ENCODE measurements at regions not wholly inside any gene's neighbourhood (a gene's known extent, or its start where the extent isn't known, plus 50 kb on each side); places are given as distances from the start of the nearest gene placed in this dataset.
"Not testable (repeated sequence)": the region's sequence is repeated elsewhere in the genome, so short reads cannot be mapped to it uniquely, and the experiment has no call there.

DNA sequence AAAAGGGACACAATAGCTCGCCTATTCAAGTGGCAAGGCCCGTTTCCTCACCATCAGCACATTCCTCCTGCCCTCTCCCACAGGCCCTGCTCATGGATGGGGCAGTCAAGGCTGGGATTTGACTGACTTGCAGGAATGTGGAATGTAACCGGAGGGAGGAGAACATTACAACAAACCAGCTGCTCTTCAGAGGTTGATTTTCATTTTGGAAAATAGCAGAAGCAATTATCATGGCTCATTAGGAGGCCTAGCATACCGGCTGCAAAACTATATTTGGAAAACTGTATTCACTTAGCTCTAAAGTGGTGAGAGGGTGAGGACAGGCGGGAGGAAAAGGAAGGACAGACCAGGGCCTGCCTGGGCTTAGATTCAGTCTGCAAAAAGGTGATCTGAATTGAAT lies 283.7 kb downstream of the CD83 start:
- DNase-seq = no peak

DNA sequence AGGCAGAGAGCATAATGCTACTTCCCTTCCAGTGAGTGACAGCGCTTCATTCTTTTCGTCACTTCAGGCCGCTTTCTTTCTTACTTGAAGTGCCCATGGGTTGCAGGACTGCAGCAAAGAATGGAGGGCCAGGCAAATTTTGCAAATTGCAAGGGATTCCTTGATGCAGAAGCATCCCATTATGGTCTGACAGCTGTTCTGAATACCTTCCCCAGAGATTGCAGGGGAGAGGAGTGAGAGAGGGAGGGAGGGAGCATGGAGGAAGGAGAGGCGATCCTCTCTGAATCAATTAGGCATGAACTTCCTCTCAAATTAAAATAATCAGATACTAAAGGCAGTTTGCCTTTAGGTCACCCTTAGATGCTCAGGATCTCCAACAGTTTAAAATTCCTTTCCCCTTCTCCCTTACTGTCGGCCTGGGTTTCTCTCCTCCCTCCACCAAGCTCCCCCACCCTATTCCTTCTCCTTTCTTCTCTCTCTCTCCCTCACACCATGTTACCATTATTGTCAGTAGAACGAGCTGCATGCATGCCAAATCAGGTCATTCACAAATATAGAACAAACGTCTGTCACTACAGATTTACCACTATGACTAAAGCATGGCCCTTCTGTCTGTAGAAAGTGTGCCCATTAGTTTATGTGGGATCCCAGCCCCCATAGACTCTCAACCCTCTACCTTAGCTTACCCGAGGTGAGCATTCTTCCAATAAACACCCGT lies 289.2 kb downstream of the CD83 start:
- DNase-seq = no peak

DNA sequence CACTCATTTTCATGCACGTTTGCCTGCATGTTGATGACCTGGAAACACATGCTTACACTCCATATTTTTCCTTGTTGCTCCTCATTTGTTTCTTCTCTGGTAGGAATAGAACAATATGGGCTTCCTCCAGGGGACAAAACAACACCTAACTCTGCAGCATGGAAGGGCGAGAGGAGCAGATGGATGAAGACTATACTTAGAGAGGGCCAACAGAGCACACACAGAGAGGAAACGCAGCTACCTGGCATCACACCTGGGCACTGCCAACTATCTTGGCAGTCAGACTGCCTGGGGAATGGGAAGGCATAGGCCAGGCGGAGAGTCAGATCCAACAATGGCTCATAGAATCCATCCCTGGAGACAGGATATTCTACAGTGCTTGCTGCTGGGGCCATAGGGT lies 290.9 kb downstream of the CD83 start:
- DNase-seq = no peak

DNA sequence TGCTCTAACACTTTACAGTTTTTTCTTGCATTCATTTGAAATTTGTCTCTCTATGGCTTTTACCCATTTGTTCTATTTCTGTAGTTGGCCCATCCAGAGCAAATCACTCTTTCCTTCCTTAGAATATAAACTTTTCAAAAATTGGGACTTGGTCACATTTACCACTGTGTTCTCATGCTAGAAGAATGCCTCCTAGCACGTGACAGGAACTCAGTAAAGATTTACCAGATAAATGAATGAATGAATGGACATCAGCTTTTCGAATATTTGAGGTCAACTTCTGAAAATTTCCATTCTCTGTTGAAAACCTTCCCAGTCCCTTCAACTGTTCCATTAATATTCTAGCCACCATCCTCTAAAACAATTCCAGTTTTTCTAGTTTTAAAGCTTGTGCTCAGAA lies 294.5 kb downstream of the CD83 start:
- DNase-seq = no peak

DNA sequence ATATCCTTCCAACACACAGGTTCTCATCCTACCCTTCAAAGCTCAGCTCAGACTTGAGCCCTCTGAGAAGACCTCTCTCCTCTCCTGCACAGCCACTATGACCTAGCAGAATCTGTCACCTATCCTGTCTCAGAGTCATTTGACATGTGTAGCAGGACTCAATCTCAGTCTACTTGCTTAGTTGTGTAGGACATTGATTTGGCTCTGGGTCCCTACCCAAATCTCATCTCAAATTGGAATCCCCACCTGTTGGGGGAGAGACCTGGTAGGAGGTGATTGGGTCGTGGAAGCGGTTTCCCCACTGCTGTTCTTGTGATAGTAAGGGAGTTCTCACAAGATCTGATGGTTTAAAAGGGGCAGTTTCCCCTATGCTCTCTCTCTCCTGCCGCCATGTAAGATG lies 297.9 kb downstream of the CD83 start:
- DNase-seq = no peak

DNA sequence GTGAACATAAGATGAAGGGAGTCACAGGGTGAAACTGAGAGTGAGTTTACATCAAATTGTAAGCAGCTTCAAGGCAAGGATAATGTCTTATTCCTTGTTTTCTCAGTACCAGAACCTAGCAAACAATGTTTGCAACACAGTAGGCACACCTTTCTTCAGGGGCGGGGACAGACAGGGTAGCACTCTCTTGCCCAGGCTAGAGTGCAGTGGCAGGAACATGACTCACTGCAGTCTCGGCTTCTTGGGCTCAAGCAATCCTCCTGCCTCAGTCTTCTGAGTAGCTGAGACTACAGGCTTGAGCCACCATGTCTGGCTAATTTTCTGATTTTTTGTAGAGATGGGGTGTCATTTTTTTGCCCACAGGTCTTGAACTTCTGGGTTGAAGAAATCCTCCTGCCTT lies 299.8 kb downstream of the CD83 start:
- no peak for DNase-seq

DNA sequence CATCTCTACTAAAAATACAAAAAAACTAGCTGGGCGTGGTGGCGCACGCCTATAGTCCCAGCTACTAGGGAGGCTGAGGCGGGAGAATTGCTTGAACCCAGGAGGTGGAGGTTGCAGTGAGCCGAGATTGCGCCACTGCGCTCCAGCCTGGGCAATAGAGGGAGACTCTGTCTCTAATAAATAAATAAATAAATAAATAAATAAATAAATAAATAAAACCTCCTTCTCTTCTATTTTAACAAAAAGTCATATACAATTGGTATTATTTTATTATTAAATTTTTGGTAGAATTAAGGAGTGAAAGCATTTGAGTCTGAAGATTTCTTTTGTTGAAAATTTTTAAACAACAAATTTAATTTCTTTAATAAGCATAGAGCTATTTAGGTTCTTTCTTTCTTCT lies 301.7 kb downstream of the CD83 start:
- not testable (repeated sequence) for DNase-seq

DNA sequence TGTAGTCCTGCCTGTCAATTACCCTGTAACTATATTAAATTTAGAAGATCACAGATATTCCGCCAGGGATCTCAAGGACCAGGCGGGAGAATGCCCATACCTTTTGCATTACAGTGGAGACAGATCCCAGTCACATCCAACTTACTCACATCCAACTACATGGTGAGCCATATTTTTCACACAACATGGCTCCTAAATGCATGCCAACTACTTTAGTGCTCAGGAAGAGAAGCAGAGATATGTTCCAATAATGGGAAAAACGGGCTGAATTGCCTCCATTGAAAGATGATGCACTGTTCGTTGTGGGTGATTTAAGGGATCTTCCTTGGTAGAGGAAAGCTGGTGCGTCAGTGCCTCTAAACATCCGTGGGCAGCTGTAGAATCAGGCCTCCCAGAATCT lies 304.5 kb downstream of the CD83 start:
- DNase-seq = no peak

DNA sequence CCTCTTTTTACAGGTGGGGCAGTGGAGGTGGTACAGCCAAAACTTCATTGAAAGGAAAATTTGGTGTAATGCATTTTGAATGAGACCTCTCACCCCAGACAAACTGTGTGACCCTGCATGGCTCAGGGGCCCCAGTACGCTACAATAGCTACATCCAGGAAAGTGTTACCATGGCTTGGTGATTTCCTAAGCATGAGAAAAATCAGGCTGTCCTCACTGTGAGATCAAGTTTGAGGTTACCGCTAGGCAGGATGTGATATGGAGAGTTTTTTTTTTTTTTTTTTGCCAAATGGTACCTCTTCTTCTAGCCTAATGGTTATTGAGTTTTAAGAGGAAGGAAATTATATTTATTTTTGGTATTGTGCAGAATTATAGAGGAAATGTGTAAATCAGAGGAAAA lies 305.3 kb downstream of the CD83 start:
- DNase-seq = no peak

DNA sequence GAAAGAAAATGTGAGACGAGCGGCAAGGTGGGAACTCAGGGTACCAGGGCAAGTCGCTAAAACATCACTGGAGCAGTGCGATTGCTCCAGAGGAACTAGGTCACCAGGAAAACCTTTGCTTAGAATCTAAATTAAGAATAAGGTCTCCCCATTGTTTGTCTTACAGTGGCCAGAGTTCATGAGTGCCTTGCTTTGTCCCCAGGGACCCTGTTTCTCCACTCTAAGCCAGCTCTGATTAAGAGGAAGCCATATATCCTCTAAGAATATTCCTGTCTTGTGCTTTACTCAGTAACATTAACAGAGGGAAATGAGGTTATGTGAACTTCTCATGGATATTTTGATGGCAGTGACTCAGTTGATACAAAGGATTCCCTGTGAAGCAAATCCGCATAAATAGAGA lies 305.8 kb downstream of the CD83 start:
- DNase-seq = no peak

DNA sequence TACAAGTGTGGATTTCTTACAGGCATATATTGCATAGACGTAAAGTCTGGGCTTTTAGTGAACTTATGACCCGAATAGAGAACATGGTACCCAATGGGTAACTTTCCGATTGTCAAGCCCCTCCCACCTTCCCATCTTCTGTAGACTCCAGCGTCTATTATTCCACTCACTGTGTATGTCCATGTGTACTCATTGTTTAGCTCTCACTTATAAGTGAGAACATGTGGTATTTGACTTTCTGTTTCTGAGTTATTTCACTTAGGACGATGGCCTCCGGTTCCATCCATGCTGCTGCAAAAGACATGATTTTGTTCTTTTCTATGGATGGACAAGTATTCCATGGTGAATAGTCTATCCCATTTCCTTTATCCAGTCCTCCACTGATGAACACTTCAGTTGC lies 306.4 kb downstream of the CD83 start:
- DNase-seq = no peak

DNA sequence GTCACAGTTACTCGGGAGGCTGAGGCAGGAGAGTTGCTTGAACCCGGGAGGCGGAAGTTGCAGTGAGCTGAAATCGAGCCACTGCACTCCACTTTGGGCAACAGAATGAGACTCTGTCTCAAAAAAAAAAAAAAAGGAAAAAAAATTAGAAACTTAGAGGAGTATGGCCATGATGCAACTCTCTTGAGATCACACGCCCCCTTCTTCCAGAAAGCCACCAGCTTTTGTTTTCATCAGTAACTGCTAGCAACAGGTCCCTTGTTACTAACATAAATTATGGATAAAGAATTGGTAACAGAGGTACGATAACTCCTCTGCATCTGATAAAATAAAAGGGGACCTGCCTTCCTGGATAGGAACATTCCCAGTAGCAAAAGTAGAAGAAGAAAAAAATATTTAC lies 308.2 kb downstream of the CD83 start:
- DNase-seq = no peak

DNA sequence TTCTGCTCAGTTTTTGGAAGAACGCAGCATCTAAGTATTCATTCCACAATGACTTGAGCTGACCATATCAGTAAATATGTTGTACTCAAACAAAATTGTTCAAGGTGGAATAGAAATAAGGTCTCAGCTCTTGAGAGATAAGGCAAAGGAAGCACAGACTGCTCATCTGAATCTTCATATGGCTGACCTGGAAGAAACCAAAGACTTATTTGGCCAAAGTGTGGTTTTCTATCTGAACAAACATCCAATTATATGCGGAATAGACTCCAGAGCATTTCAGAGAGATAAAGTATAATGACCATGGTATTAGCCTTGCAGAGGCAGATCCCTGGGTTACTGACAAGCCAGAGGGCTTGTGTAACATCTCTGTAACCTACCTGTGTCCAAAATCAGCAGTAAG lies 308.7 kb downstream of the CD83 start:
- no peak for DNase-seq

DNA sequence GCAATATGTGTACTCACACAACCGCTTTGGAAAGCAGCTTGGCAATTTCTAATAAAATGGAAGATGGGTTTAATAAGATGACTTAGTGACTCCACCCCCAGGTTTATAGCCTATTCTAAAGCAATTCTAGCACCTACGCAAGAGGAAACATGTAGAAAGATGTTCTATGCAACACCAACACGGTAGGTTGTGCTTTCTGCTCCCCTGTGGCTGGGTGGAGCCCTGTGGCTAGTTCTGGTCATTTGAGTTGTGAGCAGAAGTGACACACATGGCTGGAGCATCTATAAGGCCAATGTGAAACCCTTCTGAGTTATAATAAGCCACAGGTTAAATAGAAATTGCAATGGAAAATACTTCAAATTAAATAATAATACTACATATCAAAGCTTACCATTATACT lies 310.7 kb downstream of the CD83 start:
- DNase-seq = no peak

DNA sequence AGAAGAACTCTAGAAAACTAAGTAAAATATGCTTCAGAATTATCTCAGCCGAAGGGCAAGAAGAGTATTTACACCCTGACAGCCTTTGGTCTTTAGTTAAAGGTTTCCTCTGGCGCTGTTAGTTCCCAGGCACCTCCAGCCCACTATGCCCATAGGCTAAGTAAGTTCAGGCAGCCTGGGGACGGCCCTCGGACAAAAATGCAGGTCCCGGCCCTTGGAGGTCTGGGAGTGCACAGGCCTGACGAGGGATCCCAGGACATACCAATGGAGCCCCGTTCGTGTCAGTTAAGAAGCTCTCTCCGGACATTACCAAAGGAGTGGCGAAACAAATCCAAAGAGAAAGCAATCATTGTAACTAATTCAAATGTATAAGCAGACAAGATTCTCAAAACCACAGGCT lies 311.8 kb downstream of the CD83 start:
- DNase-seq = no peak

DNA sequence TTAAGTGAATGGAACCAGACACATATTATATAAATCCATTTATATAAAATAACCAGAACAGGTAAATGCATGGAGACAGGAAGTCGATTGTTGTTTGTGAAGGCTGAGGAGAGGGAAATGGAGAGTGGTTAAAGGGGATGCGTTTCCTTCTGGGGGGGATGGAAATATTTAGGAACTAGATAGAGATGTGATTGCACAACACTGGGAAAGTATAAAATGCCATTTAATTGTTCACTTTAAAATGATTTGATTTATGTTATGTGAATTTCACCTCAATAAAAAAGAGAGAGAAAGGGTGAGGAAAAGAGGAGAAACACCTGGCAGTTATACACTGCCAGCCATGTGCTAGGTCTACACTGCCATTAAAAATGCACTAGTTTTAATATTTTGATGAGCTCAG lies 312.6 kb downstream of the CD83 start:
- no peak for DNase-seq

DNA sequence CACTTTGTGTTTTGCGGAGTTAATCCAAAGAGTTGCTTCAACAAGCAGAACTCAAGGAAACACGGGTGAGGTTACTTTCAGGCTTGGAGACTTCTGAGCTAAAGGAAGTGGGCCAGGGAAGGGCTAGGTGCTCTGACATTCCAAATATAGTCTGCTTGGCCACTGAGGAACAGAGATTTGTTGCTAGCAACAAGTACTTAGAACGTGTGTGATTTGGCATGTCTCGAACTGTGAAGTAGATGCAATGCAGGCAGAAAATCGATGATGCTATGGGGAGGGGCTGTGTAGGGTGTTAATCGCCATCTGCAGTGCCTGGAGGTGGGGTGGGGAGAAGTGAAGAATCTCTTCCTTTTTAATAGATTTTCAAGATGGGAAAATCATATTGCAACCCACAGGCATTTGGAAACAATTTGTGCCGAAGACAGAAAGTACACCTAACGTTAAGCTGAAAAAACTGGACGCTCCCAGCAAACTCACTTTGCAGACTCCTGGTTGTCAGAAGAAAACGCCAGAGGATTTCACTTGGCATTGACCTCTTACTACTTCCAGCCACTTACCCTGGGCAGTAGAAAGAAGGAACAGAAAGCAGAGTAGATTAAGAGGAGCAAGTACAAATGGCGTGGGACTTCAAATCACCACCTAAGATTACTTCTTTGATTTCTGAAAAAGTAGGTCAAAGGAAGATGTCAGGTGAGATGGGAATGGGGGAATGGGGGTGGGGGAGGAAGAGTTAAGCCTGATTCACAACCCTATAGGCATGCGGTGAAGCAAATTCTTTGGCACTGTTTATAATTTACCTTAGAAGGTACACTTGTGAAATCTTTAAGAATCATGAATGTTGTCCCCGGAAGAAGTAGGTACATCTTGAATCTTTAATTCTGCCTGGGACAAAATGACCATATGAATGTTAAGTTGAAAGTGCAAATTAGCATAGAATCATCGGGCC lies 314.1 kb downstream of the CD83 start:
- DNase-seq = no peak

DNA sequence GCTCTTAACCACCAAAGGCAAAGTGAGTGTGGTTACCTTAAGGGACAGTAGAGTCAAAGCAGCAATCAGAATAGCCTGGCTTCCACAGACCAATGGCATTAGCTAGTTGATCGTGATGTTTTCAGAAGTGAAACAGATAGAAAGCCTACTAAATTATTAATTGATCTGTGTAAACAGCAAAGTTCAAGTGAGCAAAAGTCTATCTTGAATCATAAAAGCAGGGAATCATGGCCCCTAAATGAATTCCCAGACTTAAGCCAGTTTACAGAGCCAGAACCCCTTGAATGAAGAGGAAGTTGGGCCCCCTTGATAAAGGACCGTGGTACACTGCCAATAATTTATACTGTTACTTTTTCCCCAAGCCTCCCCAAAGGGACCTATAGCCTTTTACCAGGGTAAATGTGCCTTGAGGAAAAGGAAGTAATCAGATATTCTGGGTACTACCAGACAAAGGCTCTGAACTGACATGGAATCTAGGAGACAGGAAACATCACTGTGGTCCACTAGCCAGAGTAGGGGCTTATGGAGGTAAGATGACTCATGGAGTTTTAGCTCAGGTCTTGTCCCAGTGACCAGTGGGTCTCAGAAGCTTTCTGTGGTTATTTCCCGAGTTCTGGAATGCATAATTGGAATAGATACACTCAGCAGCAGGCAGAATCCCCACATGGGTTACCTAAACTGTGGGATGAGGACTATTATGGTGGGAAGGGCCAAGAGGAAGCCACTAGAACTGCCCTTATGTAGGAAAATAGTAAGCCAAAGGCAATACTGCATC lies 317.5 kb downstream of the CD83 start:
- DNase-seq = no peak

DNA sequence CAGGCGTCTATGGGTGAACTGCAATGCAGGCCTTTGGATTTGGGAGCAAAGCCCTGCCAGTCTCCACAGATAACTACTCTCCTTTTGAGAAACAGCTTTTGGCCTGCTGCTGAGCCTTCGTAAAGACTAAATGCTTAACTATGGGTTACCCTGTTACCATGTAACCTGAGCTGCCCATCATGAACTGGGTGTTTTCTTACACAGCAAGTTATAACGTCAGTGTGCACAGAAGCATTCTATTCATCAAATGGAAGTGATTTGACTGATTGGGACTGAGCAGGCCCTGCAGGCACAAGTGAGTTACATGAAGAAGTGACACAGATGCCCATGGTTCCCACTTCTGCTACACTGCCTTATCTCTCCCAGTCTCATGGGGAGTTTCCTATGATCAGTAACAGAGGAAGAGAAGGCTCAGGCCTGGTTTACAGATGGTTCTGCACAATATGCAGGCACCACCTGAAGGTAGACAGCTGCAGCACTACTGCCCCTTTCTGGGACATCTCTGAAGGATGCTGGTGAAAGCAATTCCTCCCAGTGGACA lies 319.1 kb downstream of the CD83 start:
- DNase-seq = no peak

DNA sequence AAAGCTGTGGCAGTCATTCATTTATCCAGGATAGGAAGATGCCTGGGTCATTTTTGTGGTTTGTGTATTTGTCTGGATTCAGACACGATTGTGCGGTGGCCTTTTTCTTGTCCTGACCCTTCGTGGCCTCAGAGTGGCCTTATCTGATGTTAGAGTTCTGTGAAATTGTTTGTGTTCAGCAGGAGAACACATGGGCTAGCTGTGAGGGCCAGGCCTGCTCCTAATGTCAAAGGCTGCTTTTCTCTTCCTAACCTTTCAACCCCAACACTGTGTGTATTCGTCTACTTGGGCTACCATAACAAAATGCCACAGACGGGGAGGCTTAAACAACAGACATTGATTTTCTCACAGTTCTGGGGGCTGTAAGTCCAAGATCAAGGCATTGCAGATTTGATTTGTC lies 321.8 kb downstream of the CD83 start:
- no peak for DNase-seq

DNA sequence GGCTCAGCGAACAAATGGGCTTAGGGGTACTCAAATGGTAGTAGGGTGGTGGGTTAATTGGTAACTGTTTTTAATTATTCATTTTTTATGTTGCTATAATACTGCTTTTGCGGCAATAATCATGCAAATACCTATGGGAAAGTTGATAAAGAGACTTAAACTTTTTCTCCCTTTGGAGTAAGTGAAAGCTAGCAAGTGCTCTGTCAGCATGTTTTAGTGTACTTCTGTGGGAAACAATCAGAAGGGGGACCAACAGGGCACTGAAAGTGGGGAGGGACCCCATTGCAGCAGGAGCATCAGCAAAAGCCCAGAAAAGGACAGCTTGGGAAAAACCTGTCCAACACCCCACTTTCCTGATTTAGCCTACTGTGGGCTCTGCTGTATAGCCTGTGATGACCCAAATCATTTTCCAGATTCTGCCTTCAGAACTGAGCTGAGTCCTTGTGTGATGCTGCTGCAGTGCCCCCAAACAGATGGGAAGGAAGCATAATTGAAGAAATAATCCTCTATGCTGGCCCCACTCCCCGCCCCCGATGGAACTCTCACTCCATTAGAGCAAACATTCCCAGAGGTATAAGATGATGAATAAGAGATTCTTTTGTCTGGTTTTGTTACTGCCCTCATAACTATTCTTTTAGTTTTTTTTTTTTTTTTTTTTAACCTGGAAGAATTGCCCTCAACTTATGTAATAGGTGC lies 322.8 kb downstream of the CD83 start:
- no peak for DNase-seq

DNA sequence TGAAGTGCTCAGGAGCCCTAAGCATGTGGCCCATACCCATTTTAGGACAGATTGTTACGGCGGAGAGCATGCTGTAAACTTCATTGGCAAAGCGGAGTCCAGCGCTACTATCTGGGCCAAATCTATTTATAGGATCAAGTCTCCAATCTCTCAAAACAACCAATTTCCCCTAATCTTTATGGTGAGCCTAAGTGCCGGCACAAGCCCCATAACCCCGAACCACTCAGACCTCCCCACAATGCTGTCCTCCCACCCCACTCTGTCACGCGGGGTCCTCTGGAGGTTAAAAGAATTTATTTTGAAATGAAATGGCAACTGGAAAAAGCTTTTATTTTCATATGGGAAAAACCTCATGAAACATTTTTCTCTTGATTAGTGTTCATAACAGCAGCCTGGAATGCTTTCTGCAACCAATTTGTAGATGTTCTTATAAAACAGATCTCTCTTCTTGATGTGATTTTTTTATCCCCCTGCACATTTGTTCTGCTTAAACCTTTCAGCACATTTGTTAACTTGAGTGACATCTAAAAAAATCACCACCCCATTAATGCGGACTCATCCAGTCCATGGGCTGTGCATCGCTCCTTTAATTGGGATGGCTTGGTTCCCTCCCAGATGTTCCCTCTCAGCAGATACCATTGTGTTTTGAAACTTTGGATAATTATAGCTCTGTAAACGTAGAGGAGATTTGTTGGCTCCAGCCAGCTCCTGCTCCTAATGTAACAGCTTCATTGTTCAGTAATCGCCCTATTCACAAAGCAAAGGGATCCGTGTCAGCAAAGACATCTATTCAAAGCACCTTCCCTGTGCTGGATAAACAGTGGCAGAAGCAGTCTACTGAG lies 323.6 kb downstream of the CD83 start:
- no peak for DNase-seq

All from KG1 (cell line).